Heart left ventricle (tissue), 13 donors: ENCODE measurements at regions not wholly inside any gene's neighbourhood (a gene's known extent, or its start where the extent isn't known, plus 50 kb on each side); places are given as distances from the start of the nearest gene placed in this dataset.

ENCODE experiments used
- POLR2A ChIP-seq, 2 donors: fragments of 450-650 bp; IDR thresholded peaks; one replicate each; pipeline ENCODE4 v1.6.1; 2017; ENCODE audit warnings: antibody characterized with exemption in 2 of 2, mild to moderate bottlenecking in 2 of 2, moderate library complexity in 2 of 2
- TF ChIP-seq, protein P1 (sequence below), 12 donors: fragments of 200-600 bp; sonication (generic) in 4 of 12; IDR thresholded peaks; one replicate each; pipeline versions ENCODE4 v1.5.0 to v1.8.0; 2018 to 2022; ENCODE audit warnings: antibody characterized with exemption in 12 of 12, mild to moderate bottlenecking in 5 of 12
- donor health status: ischemic (EF 13 %, LVEDD 7.1; RV severe dilation, severe dysfunction).
- donor health status: DM: no; HTN: yes; CAD: no.
- donor health status: DM: no; HTN: no; CAD: no.
- donor health status: ischemic (EF 25% LVEDD 6.9; RV normal size, moderate dysfunction).
- donor health status: ischemic (EF 25% LVEDD 5.7; RV mildly dilated, moderate dysfunction).
- donor health status: ischemic (EF 35%, LVEDD 5.7; RV mildly dilated, moderate dysfunction).
- donor health status: nonischemic (EF 11% LVEDD 7.7; RV severe dilation, severe dysfunction).
- donor health status: DM: yes; HTN: yes; CAD: no.
- donor health status: PGD.
- donor health status: ischemic (EF 29% LVEDD 5.4; RV normal size, mild dysfunction).
- donor health status: nonischemic (EF 23%, LVEDD 6.1; RV moderate dilation, normal function).

DNA sequence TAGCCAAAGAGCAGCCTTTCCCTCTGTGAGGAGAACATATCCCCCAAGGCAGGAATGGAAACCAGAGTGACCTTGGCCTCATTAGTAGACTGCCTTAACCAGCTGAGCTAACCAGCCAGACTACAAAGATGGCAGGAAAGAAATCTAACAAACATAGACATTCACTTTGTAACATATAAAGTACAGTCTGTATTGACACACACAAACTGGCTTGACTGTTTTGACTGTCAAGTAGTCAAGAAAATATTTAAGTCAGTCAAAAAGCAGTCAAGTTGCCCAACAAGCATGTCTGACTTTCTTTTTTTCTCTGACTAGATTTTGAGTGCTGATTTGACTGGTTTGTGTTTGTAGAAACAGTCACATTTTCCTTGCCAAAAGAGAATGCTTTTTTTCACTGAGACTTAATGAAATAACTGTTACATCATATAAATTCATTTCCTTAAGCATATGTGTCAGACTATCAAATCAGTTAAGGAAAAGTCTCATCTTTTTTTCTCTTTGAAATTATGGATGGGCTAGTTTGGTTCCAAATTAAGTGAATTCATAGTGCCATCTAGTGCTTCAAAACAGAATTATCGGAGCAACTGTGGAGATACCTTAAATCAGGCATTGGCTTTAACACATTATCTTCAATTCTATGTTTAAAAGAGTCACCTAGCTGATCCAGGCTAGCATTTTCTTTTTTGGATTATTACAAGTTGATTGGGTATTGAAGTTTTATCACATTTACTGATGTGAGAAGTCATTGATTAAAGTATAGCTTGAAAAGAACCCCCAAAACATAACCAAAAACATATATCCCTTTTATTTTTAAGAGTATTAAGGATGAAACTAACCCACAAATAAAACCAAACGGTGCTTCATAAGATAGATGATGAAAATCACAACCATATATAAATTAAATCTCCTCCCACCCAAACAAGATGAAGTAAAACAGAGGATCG lies 75.0 kb downstream of the ATP6V1G3 start:
- TF ChIP-seq, protein P1, sequence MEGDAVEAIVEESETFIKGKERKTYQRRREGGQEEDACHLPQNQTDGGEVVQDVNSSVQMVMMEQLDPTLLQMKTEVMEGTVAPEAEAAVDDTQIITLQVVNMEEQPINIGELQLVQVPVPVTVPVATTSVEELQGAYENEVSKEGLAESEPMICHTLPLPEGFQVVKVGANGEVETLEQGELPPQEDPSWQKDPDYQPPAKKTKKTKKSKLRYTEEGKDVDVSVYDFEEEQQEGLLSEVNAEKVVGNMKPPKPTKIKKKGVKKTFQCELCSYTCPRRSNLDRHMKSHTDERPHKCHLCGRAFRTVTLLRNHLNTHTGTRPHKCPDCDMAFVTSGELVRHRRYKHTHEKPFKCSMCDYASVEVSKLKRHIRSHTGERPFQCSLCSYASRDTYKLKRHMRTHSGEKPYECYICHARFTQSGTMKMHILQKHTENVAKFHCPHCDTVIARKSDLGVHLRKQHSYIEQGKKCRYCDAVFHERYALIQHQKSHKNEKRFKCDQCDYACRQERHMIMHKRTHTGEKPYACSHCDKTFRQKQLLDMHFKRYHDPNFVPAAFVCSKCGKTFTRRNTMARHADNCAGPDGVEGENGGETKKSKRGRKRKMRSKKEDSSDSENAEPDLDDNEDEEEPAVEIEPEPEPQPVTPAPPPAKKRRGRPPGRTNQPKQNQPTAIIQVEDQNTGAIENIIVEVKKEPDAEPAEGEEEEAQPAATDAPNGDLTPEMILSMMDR (IDR thresholded peaks at IDR 0.05) = peak; percentile 43 to 75 (median 61)
- TF ChIP-seq POLR2A (IDR thresholded peaks at IDR 0.05) = no peak
